ENCODE measurements at regions not wholly inside any gene's neighbourhood (a gene's known extent, or its start where the extent isn't known, plus 50 kb on each side); places are given as distances from the start of the nearest gene placed in this dataset.

- Histone ChIP-seq H3K79me2 (ENCODE audit: insufficient read depth, low read length) (no peaks in the 10 kb centered on the region), H3K27me3 (ENCODE audit: insufficient read depth, low read length) (peaks cover 7% of the 10 kb centered on the region), H3K9me3 (ENCODE audit: insufficient read depth, low read depth, low read length) (no peaks in the 10 kb centered on the region), H2AFZ (ENCODE audit: low read depth, low read length) (no peak overlapping the region), H4K20me1 (ENCODE audit: insufficient read depth, low read length) (no peaks in the 10 kb centered on the region), H3K4me1 (ENCODE audit: insufficient read depth, low read length) (peaks cover 2% of the 10 kb centered on the region), H3K4me2 (ENCODE audit: low read length) (no peak overlapping the region), H3K4me3 (ENCODE audit: insufficient read depth, low read depth, low read length) (no peak overlapping the region), H3K27ac (ENCODE audit: low read depth, low read length) (no peak overlapping the region), H3K9ac (ENCODE audit: low read length) (no peak overlapping the region), H3K36me3 (ENCODE audit: insufficient read depth, low read length) (no peaks in the 10 kb centered on the region)
- Mint-ChIP-seq H3K4me1 (ENCODE audit: low read depth, unreplicated experiment) (no peaks in the 10 kb centered on the region), H3K9me3 (ENCODE audit: unreplicated experiment) (peaks cover under 1% of the 10 kb centered on the region), H3K27me3 (ENCODE audit: low read depth, unreplicated experiment) (peaks cover 29% of the 10 kb centered on the region), H3K27ac (ENCODE audit: unreplicated experiment) (no peak overlapping the region), H3K4me3 (ENCODE audit: unreplicated experiment) (no peak overlapping the region), H3K36me3 (ENCODE audit: low read depth, unreplicated experiment) (no peaks in the 10 kb centered on the region)
- DNase-seq (ENCODE audit: low read depth) = no peak
- TF ChIP-seq, protein P1, sequence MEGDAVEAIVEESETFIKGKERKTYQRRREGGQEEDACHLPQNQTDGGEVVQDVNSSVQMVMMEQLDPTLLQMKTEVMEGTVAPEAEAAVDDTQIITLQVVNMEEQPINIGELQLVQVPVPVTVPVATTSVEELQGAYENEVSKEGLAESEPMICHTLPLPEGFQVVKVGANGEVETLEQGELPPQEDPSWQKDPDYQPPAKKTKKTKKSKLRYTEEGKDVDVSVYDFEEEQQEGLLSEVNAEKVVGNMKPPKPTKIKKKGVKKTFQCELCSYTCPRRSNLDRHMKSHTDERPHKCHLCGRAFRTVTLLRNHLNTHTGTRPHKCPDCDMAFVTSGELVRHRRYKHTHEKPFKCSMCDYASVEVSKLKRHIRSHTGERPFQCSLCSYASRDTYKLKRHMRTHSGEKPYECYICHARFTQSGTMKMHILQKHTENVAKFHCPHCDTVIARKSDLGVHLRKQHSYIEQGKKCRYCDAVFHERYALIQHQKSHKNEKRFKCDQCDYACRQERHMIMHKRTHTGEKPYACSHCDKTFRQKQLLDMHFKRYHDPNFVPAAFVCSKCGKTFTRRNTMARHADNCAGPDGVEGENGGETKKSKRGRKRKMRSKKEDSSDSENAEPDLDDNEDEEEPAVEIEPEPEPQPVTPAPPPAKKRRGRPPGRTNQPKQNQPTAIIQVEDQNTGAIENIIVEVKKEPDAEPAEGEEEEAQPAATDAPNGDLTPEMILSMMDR (IDR thresholded peaks at IDR 0.05; ENCODE audit: insufficient read depth, low read depth, low read length) = no peak
- TF ChIP-seq EZH2 (IDR thresholded peaks at IDR 0.05; ENCODE audit: insufficient read depth, low read length) = no peak
- no peak for FAIRE-seq
Observed at GRCh38 chr22:27634043-27634740, 167.4 kb downstream of the MN1 start.

- TF ChIP-seq EZH2 (IDR thresholded peaks at IDR 0.05; ENCODE audit: insufficient read depth, low read length) = no peak
- TF ChIP-seq, protein P1 (IDR thresholded peaks at IDR 0.05; ENCODE audit: insufficient read depth, low read depth, low read length) = no peak
- Mint-ChIP-seq H3K4me1 (ENCODE audit: low read depth, unreplicated experiment) (no peaks in the 10 kb centered on the region), H3K27me3 (ENCODE audit: low read depth, unreplicated experiment) (peaks cover 29% of the 10 kb centered on the region), H3K9me3 (ENCODE audit: unreplicated experiment) (no peaks in the 10 kb centered on the region), H3K36me3 (ENCODE audit: low read depth, unreplicated experiment) (no peaks in the 10 kb centered on the region), H3K4me3 (ENCODE audit: unreplicated experiment) (no peak overlapping the region), H3K27ac (ENCODE audit: unreplicated experiment) (no peak overlapping the region)
- DNase-seq (ENCODE audit: low read depth) (no peak), FAIRE-seq (no peak)
- Histone ChIP-seq H3K9ac (ENCODE audit: low read length) (no peak overlapping the region), H3K27me3 (ENCODE audit: insufficient read depth, low read length) (peaks cover 7% of the 10 kb centered on the region), H3K9me3 (ENCODE audit: insufficient read depth, low read depth, low read length) (no peaks in the 10 kb centered on the region), H3K36me3 (ENCODE audit: insufficient read depth, low read length) (no peaks in the 10 kb centered on the region), H4K20me1 (ENCODE audit: insufficient read depth, low read length) (no peaks in the 10 kb centered on the region), H3K4me3 (ENCODE audit: insufficient read depth, low read depth, low read length) (no peak overlapping the region), H3K4me1 (ENCODE audit: insufficient read depth, low read length) (peaks cover 2% of the 10 kb centered on the region), H2AFZ (ENCODE audit: low read depth, low read length) (no peak overlapping the region), H3K27ac (ENCODE audit: low read depth, low read length) (no peak overlapping the region), H3K4me2 (ENCODE audit: low read length) (no peak overlapping the region), H3K79me2 (ENCODE audit: insufficient read depth, low read length) (no peaks in the 10 kb centered on the region)
Observed at GRCh38 chr22:27635435-27635834, 166.1 kb downstream of the MN1 start.

GRCh38 chr22:27635852-27636251 lies 165.7 kb downstream of the MN1 start:
- Histone ChIP-seq H3K9ac (ENCODE audit: low read length) (no peak overlapping the region), H3K27ac (ENCODE audit: low read depth, low read length) (no peak overlapping the region), H3K4me1 (ENCODE audit: insufficient read depth, low read length) (peaks cover 2% of the 10 kb centered on the region), H3K4me2 (ENCODE audit: low read length) (no peak overlapping the region), H3K4me3 (ENCODE audit: insufficient read depth, low read depth, low read length) (no peak overlapping the region), H3K79me2 (ENCODE audit: insufficient read depth, low read length) (no peaks in the 10 kb centered on the region), H3K36me3 (ENCODE audit: insufficient read depth, low read length) (no peaks in the 10 kb centered on the region), H3K9me3 (ENCODE audit: insufficient read depth, low read depth, low read length) (no peaks in the 10 kb centered on the region), H2AFZ (ENCODE audit: low read depth, low read length) (no peak overlapping the region), H3K27me3 (ENCODE audit: insufficient read depth, low read length) (peaks cover 7% of the 10 kb centered on the region), H4K20me1 (ENCODE audit: insufficient read depth, low read length) (no peaks in the 10 kb centered on the region)
- no peak overlapping the region for H3K27ac Mint-ChIP-seq (ENCODE audit: unreplicated experiment)
- DNase-seq (ENCODE audit: low read depth) = no peak
- H3K36me3 Mint-ChIP-seq (ENCODE audit: low read depth, unreplicated experiment) = no peaks in the 10 kb centered on the region
- H3K4me1 Mint-ChIP-seq (ENCODE audit: low read depth, unreplicated experiment) = no peaks in the 10 kb centered on the region
- no peaks in the 10 kb centered on the region for H3K9me3 Mint-ChIP-seq (ENCODE audit: unreplicated experiment)
- peaks cover 29% of the 10 kb centered on the region for H3K27me3 Mint-ChIP-seq (ENCODE audit: low read depth, unreplicated experiment)
- no peak for FAIRE-seq
- TF ChIP-seq, protein P1 (IDR thresholded peaks at IDR 0.05; ENCODE audit: insufficient read depth, low read depth, low read length) = no peak
- no peak for TF ChIP-seq EZH2 (IDR thresholded peaks at IDR 0.05; ENCODE audit: insufficient read depth, low read length)
- H3K4me3 Mint-ChIP-seq (ENCODE audit: unreplicated experiment) = no peak overlapping the region

Measured in astrocyte (in vitro differentiated cells and primary cell).